Mucosa of descending colon (tissue), 3 donors: ENCODE measurements at regions not wholly inside any gene's neighbourhood (a gene's known extent, or its start where the extent isn't known, plus 50 kb on each side); places are given as distances from the start of the nearest gene placed in this dataset.

ENCODE experiments used
- ATAC-seq: fragments of 200-7000 bp; cut with Tn5 transposase; one replicate; pipeline ENCODE4 v1.9.1; 2020; ENCODE audit warnings: mild to moderate bottlenecking, moderate library complexity
- DNase-seq, 3 donors: peaks; one replicate each; pipeline ENCODE4 v3.0.0-alpha.2; 2020
- H3K36me3 ChIP-seq: fragments of 200-600 bp; one replicate; pipeline ENCODE4 v1.8.0; 2021; ENCODE audit warnings: low read depth, mild to moderate bottlenecking
- H3K4me1 ChIP-seq: fragments of 200-600 bp; one replicate; pipeline ENCODE4 v1.8.0; 2021; ENCODE audit warnings: low read depth, mild to moderate bottlenecking
- H3K4me3 ChIP-seq: fragments of 200-600 bp; one replicate; pipeline ENCODE4 v1.8.0; 2021; ENCODE audit warnings: mild to moderate bottlenecking
- H3K9me3 ChIP-seq: fragments of 200-600 bp; one replicate; pipeline ENCODE4 v1.8.0; 2021; ENCODE audit warnings: mild to moderate bottlenecking
- intact Hi-C, 2 donors: fragments of 100-400 bp; cut with DNase I in 1 of 2; cut with micrococcal nuclease in 1 of 2; formaldehyde crosslinking; loops; one replicate each; pipeline versions ENCODE4 v1.11.0 to v1.11.1; 2022; cut with DNase I, micrococcal nuclease
- TF ChIP-seq, protein P1 (sequence below): fragments of 200-600 bp; IDR thresholded peaks from one replicate; pipeline ENCODE4 v1.8.0; 2022; ENCODE audit warnings: antibody characterized with exemption, mild to moderate bottlenecking
- donor health status: DM: no; HTN: no; CAD: no; lungs with moderate emphysema.
- donor health status: DM: no; HTN: no; CAD: no.
- donor health status: DM: no; HTN: yes; CAD: no.

DNA sequence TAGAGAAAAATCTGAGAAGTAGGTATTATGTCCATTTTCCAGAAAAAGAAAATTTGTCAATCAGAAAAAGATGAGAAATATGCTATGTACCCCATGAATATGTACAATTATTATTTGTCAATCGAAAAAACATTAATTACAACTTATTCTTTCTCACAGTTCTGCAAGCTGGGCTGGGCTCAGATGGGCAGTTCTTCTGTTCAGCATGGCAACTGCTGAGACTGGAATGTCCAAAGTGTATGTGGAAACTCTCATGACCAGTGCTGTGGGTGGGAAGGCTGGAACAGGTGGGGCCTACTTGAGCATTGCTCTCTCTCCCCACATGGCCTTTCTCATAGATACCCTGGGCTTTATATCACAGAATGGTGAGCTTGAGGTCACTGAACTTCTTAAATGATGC, 450.3 kb upstream of the TBX3 start:
- H3K4me3 ChIP-seq = no peak overlapping the region
- ATAC-seq = no peak

DNA sequence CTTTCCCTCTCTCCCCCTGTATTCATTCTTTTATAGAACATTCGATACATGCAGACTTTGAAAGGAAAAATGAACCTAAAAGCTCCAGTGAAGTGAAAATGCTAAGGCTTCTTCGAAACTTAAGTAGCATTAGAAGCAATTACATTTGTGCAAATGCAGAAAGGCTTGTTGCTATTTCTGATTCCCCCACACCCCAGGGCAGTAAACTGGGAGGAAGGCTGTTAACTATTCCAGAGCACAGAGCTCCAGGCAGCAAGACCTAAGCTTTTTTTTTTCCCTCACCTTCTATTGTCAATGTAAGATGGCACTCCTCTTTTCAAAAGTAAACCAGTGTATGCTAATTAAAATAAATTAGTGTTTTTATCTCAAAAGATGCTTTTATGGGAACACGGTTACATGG, 448.9 kb upstream of the TBX3 start:
- intact Hi-C loops = no loop called here
- no peak overlapping the region for H3K4me3 ChIP-seq
- no peaks in the 10 kb centered on the region for H3K9me3 ChIP-seq
- DNase-seq (no peak), ATAC-seq (no peak)
- H3K4me1 ChIP-seq = no peaks in the 10 kb centered on the region
- TF ChIP-seq, protein P1, sequence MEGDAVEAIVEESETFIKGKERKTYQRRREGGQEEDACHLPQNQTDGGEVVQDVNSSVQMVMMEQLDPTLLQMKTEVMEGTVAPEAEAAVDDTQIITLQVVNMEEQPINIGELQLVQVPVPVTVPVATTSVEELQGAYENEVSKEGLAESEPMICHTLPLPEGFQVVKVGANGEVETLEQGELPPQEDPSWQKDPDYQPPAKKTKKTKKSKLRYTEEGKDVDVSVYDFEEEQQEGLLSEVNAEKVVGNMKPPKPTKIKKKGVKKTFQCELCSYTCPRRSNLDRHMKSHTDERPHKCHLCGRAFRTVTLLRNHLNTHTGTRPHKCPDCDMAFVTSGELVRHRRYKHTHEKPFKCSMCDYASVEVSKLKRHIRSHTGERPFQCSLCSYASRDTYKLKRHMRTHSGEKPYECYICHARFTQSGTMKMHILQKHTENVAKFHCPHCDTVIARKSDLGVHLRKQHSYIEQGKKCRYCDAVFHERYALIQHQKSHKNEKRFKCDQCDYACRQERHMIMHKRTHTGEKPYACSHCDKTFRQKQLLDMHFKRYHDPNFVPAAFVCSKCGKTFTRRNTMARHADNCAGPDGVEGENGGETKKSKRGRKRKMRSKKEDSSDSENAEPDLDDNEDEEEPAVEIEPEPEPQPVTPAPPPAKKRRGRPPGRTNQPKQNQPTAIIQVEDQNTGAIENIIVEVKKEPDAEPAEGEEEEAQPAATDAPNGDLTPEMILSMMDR = no peak
- no peaks in the 10 kb centered on the region for H3K36me3 ChIP-seq

More for the DNA sequence above, 450.3 kb upstream of the TBX3 start:
- Histone ChIP-seq H3K4me1 (no peaks in the 10 kb centered on the region), H3K9me3 (no peaks in the 10 kb centered on the region), H3K36me3 (no peaks in the 10 kb centered on the region)
- TF ChIP-seq, protein P1 = no peak
- intact Hi-C loops = no loop called here
- no peak for DNase-seq

DNA sequence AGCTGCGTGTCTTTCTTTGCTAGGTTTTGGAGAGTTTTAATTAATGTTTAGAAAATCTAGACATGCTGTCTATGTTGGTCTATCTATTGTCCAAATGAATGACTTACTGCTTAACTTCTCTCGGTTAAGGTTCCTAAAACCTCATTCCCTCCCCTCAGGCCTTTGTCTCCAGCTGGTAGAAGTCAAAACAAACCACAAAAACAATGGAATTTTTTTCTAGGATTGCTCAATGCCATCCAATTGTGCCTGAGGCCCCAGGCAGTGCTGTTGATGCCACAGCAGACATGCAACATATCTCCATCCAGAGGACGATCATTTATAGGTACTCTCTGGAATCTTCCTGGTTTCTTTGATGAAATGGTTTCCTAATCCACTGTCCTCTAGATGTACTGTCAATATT, 448.2 kb upstream of the TBX3 start:
- TF ChIP-seq, protein P1 = no peak
- Histone ChIP-seq H3K36me3 (no peaks in the 10 kb centered on the region), H3K4me1 (no peaks in the 10 kb centered on the region), H3K9me3 (no peaks in the 10 kb centered on the region), H3K4me3 (no peak overlapping the region)
- DNase-seq = no peak
- intact Hi-C loops = no loop called here
- no peak for ATAC-seq

DNA sequence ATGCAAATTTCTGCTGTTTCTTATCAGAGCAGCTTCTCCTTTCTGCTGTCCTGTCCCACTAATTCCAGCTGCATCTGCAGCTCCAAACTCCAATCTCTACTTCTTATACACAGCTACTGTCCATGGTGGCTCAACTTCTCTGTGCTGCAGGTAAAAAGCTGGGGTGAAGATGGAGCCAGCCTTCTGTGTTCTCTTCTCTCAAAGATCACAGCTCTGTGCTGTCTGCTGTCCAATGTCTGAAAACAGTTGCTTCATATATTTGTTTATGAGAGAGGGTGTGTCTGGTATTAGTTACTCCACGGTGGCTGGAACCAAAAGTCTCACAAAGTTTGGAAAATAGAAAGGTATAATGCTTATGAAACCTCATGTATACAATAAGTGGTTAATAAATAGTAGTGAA, 445.8 kb upstream of the TBX3 start:
- no peak for DNase-seq
- no peak overlapping the region for H3K4me3 ChIP-seq
- no peaks in the 10 kb centered on the region for H3K36me3 ChIP-seq
- H3K4me1 ChIP-seq = no peaks in the 10 kb centered on the region
- ATAC-seq = no peak
- no peaks in the 10 kb centered on the region for H3K9me3 ChIP-seq
- TF ChIP-seq, protein P1 = no peak
- intact Hi-C loops = no loop called here

DNA sequence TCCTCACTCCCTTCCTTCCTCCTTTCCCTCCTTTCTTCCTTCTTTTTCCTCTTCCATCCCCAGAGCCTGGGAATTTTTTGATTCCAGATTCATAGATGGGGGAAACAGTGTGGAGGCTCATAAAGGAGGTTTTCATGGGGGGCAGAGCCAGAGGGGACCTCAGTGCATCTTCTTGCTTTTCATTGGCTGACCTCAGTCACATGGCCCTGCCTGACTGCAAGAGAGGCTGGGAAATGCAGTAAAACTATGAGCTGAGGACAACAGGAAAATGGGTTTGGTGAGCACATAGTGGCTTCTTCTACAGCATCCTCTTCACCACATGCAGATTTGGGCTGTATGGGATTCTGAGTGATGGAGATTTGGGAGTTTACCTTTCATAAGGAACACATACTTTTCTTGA, 437.1 kb upstream of the TBX3 start:
- TF ChIP-seq, protein P1 = no peak
- H3K36me3 ChIP-seq = no peaks in the 10 kb centered on the region
- intact Hi-C loops = no loop called here

DNA sequence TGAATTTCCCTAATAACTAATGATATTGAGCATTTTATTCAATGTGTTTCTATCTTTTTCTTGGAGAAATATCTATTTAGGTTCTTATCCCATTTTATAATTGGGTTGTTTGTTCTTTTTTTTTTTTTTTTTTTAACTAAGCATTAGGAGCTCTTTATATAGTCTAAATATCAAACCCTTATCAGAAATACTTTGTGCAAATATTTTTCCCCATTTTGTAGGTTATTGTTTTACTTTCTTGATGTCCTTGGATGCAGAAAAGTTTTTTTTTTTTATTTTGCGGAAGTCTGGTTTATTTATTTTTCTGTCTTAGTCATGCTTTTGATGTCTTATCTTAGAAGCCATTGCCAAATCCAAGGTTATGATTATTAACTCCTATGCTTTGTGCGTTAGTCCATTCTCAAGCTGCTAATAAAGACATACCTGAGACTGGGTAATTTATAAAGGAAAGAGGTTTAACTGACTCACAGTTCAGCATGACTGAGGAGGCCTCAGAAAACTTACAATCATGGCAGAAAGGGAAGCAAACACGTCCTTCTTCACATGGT, 434.3 kb upstream of the TBX3 start:
- Histone ChIP-seq H3K36me3 (no peaks in the 10 kb centered on the region), H3K9me3 (no peaks in the 10 kb centered on the region), H3K4me3 (no peak overlapping the region), H3K4me1 (no peaks in the 10 kb centered on the region)
- TF ChIP-seq, protein P1 = no peak
- no peak for DNase-seq
- no peak for ATAC-seq
- intact Hi-C loops = no loop called here

More for the DNA sequence above, 437.1 kb upstream of the TBX3 start:
- no peaks in the 10 kb centered on the region for H3K4me1 ChIP-seq
- H3K4me3 ChIP-seq = no peak overlapping the region
- no peak for ATAC-seq
- H3K9me3 ChIP-seq = no peaks in the 10 kb centered on the region
- DNase-seq = no peak
